Fibroblast of lung (primary cell): ENCODE measurements at regions not wholly inside any gene's neighbourhood (a gene's known extent, or its start where the extent isn't known, plus 50 kb on each side); places are given as distances from the start of the nearest gene placed in this dataset.

Experiments
- EZH2 ChIP-seq: IDR thresholded peaks from 2 replicates; pipeline ENCODE4 v1.5.1; 2012; ENCODE audit warnings: low read length, control low read depth, mild to moderate bottlenecking; ENCODE audit errors: missing control alignments
- TF ChIP-seq, protein P1 (sequence below), 2 donors: IDR thresholded peaks in 1 of 2; conservative IDR thresholded peaks in 1 of 2; 1 replicate in 1 of 2; 2 replicates in 1 of 2; pipeline ENCODE4 v1.5.1; 2011 to 2012; ENCODE audit warnings: low read length in 2 of 2, control low read depth in 1 of 2, inconsistent platforms in 1 of 2, low read depth in 1 of 2, mild to moderate bottlenecking in 1 of 2

GRCh38 chr3:31124373-31124772 lies 229.9 kb upstream of the GADL1 start:
- TF ChIP-seq EZH2, result no peak
- TF ChIP-seq, protein P1, sequence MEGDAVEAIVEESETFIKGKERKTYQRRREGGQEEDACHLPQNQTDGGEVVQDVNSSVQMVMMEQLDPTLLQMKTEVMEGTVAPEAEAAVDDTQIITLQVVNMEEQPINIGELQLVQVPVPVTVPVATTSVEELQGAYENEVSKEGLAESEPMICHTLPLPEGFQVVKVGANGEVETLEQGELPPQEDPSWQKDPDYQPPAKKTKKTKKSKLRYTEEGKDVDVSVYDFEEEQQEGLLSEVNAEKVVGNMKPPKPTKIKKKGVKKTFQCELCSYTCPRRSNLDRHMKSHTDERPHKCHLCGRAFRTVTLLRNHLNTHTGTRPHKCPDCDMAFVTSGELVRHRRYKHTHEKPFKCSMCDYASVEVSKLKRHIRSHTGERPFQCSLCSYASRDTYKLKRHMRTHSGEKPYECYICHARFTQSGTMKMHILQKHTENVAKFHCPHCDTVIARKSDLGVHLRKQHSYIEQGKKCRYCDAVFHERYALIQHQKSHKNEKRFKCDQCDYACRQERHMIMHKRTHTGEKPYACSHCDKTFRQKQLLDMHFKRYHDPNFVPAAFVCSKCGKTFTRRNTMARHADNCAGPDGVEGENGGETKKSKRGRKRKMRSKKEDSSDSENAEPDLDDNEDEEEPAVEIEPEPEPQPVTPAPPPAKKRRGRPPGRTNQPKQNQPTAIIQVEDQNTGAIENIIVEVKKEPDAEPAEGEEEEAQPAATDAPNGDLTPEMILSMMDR (conservative IDR thresholded peaks at IDR 0.05 in 1 of 2, IDR thresholded peaks at IDR 0.05 in 1 of 2; ENCODE audit: low read depth in 1 of 2, low read length in 2 of 2), result no peak
